H9 (cell line): ENCODE measurements at regions not wholly inside any gene's neighbourhood (a gene's known extent, or its start where the extent isn't known, plus 50 kb on each side); places are given as distances from the start of the nearest gene placed in this dataset.

Experiments used
- DNase-seq: peaks from one replicate; pipeline ENCODE4 v3.0.0-alpha.2; 2017
- H2AFZ ChIP-seq: one replicate; pipeline ENCODE4 v1.6.1; 2013; ENCODE audit warnings: mild to moderate bottlenecking, low read length, control low read depth, moderate library complexity
- H2AK5ac ChIP-seq: 2 replicates; pipeline ENCODE4 v1.6.1; 2013; ENCODE audit warnings: low read length, control low read depth, mixed read lengths; ENCODE audit not compliant: insufficient read length
- H2BK120ac ChIP-seq: one replicate; pipeline ENCODE4 v1.6.1; 2013; ENCODE audit warnings: low read depth, mild to moderate bottlenecking, low read length, control low read depth, inconsistent platforms; ENCODE audit not compliant: poor library complexity, severe bottlenecking
- H2BK12ac ChIP-seq: 2 replicates; pipeline ENCODE4 v1.6.1; 2013; ENCODE audit warnings: low read length, control low read depth, mixed read lengths, low read depth; ENCODE audit not compliant: insufficient read length
- H2BK15ac ChIP-seq: 2 replicates; pipeline ENCODE4 v1.6.1; 2013; ENCODE audit warnings: low read depth, low read length, control low read depth
- H2BK20ac ChIP-seq: one replicate; pipeline ENCODE4 v1.6.1; 2013; ENCODE audit warnings: low read depth, mild to moderate bottlenecking, low read length, control low read depth, inconsistent platforms; ENCODE audit not compliant: poor library complexity, severe bottlenecking
- H2BK5ac ChIP-seq: 2 replicates; pipeline ENCODE4 v1.6.1; 2013; ENCODE audit warnings: low read length, control low read depth, mixed read lengths; ENCODE audit not compliant: insufficient read length
- H3K14ac ChIP-seq: 2 replicates; pipeline ENCODE4 v1.6.1; 2013; ENCODE audit warnings: low read length, control low read depth; ENCODE audit not compliant: insufficient read depth
- H3K18ac ChIP-seq: 2 replicates; pipeline ENCODE4 v1.6.1; 2013; ENCODE audit warnings: low read depth, mild to moderate bottlenecking, mixed read lengths, low read length, control low read depth; ENCODE audit not compliant: insufficient read length
- H3K23ac ChIP-seq: 2 replicates; pipeline ENCODE4 v1.6.1; 2013; ENCODE audit warnings: low read length, control low read depth, mixed read lengths, low read depth; ENCODE audit not compliant: insufficient read length
- H3K23me2 ChIP-seq: 2 replicates; pipeline ENCODE4 v1.6.1; 2013; ENCODE audit warnings: low read depth, mild to moderate bottlenecking, mixed read lengths, low read length, control low read depth; ENCODE audit not compliant: insufficient read length, poor library complexity, severe bottlenecking
- H3K27ac ChIP-seq: 2 replicates; pipeline ENCODE4 v1.5.1; 2013; ENCODE audit warnings: low read length, control low read depth, mixed read lengths, low read depth; ENCODE audit not compliant: insufficient read length
- H3K27me3 ChIP-seq: 2 replicates; pipeline ENCODE4 v1.6.1; 2013; ENCODE audit warnings: low read length, control low read depth, inconsistent platforms; ENCODE audit not compliant: insufficient read depth
- H3K4ac ChIP-seq: 2 replicates; pipeline ENCODE4 v1.6.1; 2013; ENCODE audit warnings: low read depth, mild to moderate bottlenecking, control low read depth, inconsistent platforms, low read length, moderate library complexity
- H3K4me1 ChIP-seq: 2 replicates; pipeline ENCODE4 v1.6.1; 2013; ENCODE audit warnings: low read length, control low read depth, inconsistent platforms; ENCODE audit not compliant: insufficient read depth
- H3K4me2 ChIP-seq: 2 replicates; pipeline ENCODE4 v1.6.1; 2013; ENCODE audit warnings: low read length, control low read depth, mixed read lengths; ENCODE audit not compliant: insufficient read length, insufficient read depth
- H3K56ac ChIP-seq: 2 replicates; pipeline ENCODE4 v1.6.1; 2013; ENCODE audit warnings: low read depth, mild to moderate bottlenecking, mixed read lengths, low read length, control low read depth; ENCODE audit not compliant: insufficient read length
- H3K79me1 ChIP-seq: 2 replicates; pipeline ENCODE4 v1.6.1; 2013; ENCODE audit warnings: low read depth, mild to moderate bottlenecking, moderate library complexity, low read length, control low read depth, inconsistent platforms; ENCODE audit not compliant: insufficient read depth, poor library complexity, severe bottlenecking
- H3K79me2 ChIP-seq: 2 replicates; pipeline ENCODE4 v1.6.1; 2013; ENCODE audit warnings: low read length, control low read depth, inconsistent platforms; ENCODE audit not compliant: insufficient read depth
- H3K9ac ChIP-seq: 2 replicates; pipeline ENCODE4 v1.6.1; 2013; ENCODE audit warnings: low read length, control low read depth, mixed read lengths; ENCODE audit not compliant: insufficient read length; ENCODE audit errors: extremely low read depth
- H3K9me3 ChIP-seq: one replicate; pipeline ENCODE4 v1.6.1; 2013; ENCODE audit warnings: low read depth, low read length, inconsistent platforms; ENCODE audit not compliant: control insufficient read depth
- H3T11ph ChIP-seq: one replicate; pipeline ENCODE4 v1.6.1; 2013; ENCODE audit warnings: mild to moderate bottlenecking, low read length, control low read depth, inconsistent platforms
- H4K20me1 ChIP-seq: one replicate; pipeline ENCODE4 v1.6.1; 2013; ENCODE audit not compliant: control insufficient read depth, insufficient read length, insufficient read depth
- H4K5ac ChIP-seq: 2 replicates; pipeline ENCODE4 v1.6.1; 2013; ENCODE audit warnings: low read depth, mild to moderate bottlenecking, mixed read lengths, low read length, control low read depth; ENCODE audit not compliant: insufficient read length
- H4K8ac ChIP-seq: replicated peaks from 2 replicates; pipeline ENCODE4 v1.6.1; 2013; ENCODE audit warnings: low read length, control low read depth, mixed read lengths, low read depth; ENCODE audit not compliant: insufficient read length
- H4K91ac ChIP-seq: 2 replicates; pipeline ENCODE4 v1.6.1; 2013; ENCODE audit warnings: low read depth, mild to moderate bottlenecking, moderate library complexity, mixed read lengths, low read length, control low read depth; ENCODE audit not compliant: insufficient read length
- H3K27ac Mint-ChIP-seq, 3 experiments: 2 replicates in 2 of 3; 3 replicates in 1 of 3; pipeline ENCODE4 v1.8.0; 2020 to 2021; ENCODE audit warnings: mixed read lengths in 3 of 3, mild to moderate bottlenecking in 1 of 3, moderate library complexity in 1 of 3
- H3K27me3 Mint-ChIP-seq: 2 replicates; pipeline ENCODE4 v1.8.0; 2021; ENCODE audit warnings: low read depth, mild to moderate bottlenecking, moderate library complexity, mixed read lengths
- H3K36me3 Mint-ChIP-seq, 3 experiments: 2 replicates in 2 of 3; 3 replicates in 1 of 3; pipeline ENCODE4 v1.8.0; 2020 to 2021; ENCODE audit warnings: low read depth in 3 of 3, mixed read lengths in 3 of 3; ENCODE audit not compliant: insufficient read depth in 1 of 3
- H3K4me1 Mint-ChIP-seq, 2 experiments: 2 replicates each; pipeline ENCODE4 v1.8.0; 2020; ENCODE audit warnings: mixed read lengths in 2 of 2
- H3K4me3 Mint-ChIP-seq, 2 experiments: 2 replicates in 1 of 2; 3 replicates in 1 of 2; pipeline ENCODE4 v1.8.0; 2020 to 2021; ENCODE audit warnings: mild to moderate bottlenecking in 2 of 2, mixed read lengths in 2 of 2, moderate library complexity in 1 of 2
- H3K9me3 Mint-ChIP-seq, 2 experiments: 2 replicates in 1 of 2; 3 replicates in 1 of 2; pipeline ENCODE4 v1.8.0; 2020; ENCODE audit warnings: mild to moderate bottlenecking in 2 of 2, mixed read lengths in 2 of 2, moderate library complexity in 1 of 2
- CTCF ChIP-seq: fragments of 200-600 bp; sonication (generic); conservative IDR thresholded peaks from 3 replicates; pipeline ENCODE4 v1.8.0; 2021; ENCODE audit warnings: antibody characterized with exemption, mild to moderate bottlenecking
- WGBS: extraction: QIAGEN DNeasy Blood & Tissue Kit; methylation state at CpG from one replicate; pipeline ENCODE4 v1.1.7; 2013; ENCODE audit warnings: missing lambda C conversion rate, low lambda C conversion rate, mixed read lengths; ENCODE audit not compliant: insufficient read length; ENCODE audit errors: extremely low coverage; 5-methylcytosine and 5-hydroxymethylcytosine counted together

- H3K4me3 Mint-ChIP-seq: peak overlapping the region in 1 of 2 experiments; percentile 65; a peak in 2 of 5 replicates
- no peak overlapping the region for H2AFZ ChIP-seq
- H2BK15ac ChIP-seq: no peak overlapping the region
- H3K56ac ChIP-seq: no peak overlapping the region
- no peak overlapping the region for H2BK120ac ChIP-seq
- no peak overlapping the region for H3K27ac ChIP-seq
- DNase-seq: no peak
- H3K9me3 ChIP-seq: no peaks in the 10 kb centered on the region
- no peaks in the 10 kb centered on the region for H3K9me3 Mint-ChIP-seq
- H4K5ac ChIP-seq: no peak overlapping the region
- no peak overlapping the region for H2BK20ac ChIP-seq
- no peak for TF ChIP-seq CTCF
- no peaks in the 10 kb centered on the region; the same call in 1 of the 2 replicates for H3K27me3 Mint-ChIP-seq
- H3T11ph ChIP-seq: no peak overlapping the region
- no peaks in the 10 kb centered on the region for H3K79me1 ChIP-seq
- H3K4me1 Mint-ChIP-seq: peaks cover 24 to 28% of the 10 kb centered on the region in 2 experiments
- no peak overlapping the region for H2BK5ac ChIP-seq
- H2BK12ac ChIP-seq: no peak overlapping the region
- H3K79me2 ChIP-seq: no peaks in the 10 kb centered on the region
- H3K4me1 ChIP-seq: peaks cover 6% of the 10 kb centered on the region
- no peak overlapping the region for H3K4me2 ChIP-seq
- H4K20me1 ChIP-seq: no peaks in the 10 kb centered on the region
- H3K14ac ChIP-seq: no peak overlapping the region
- H3K27me3 ChIP-seq: no peaks in the 10 kb centered on the region
- WGBS: no CpG with 5 or more reads among the region's 9 CpGs
- H3K23ac ChIP-seq: no peak overlapping the region
- peaks cover 3% of the 10 kb centered on the region for H3K23me2 ChIP-seq
- no peak overlapping the region for H3K9ac ChIP-seq
- peak overlapping the region; percentile 11 to 62 (median 48); a peak in 4 of 7 replicates for H3K27ac Mint-ChIP-seq
- H3K36me3 Mint-ChIP-seq: no peaks in the 10 kb centered on the region; a peak in 1 of 7 replicates
- H3K18ac ChIP-seq: no peak overlapping the region
- H4K91ac ChIP-seq: no peak overlapping the region
- H3K4ac ChIP-seq: no peak overlapping the region
- H4K8ac ChIP-seq: no peak overlapping the region
- H2AK5ac ChIP-seq: no peak overlapping the region
Observed at GRCh38 chr6:104472021-104472901, 387.5 kb downstream of the HACE1 start.
